Hepatocyte (in vitro differentiated cells): ENCODE measurements at regions not wholly inside any gene's neighbourhood (a gene's known extent, or its start where the extent isn't known, plus 50 kb on each side); places are given as distances from the start of the nearest gene placed in this dataset.

Experiments used
- EZH2 ChIP-seq: fragments of 200-600 bp; sonication (generic); IDR thresholded peaks from 2 replicates; pipeline ENCODE4 v1.6.1; 2016; ENCODE audit warnings: antibody characterized with exemption, mild to moderate bottlenecking, borderline replicate concordance
- EZH2phosphoT487 ChIP-seq: fragments of 200-600 bp; sonication (generic); IDR thresholded peaks from one replicate; pipeline ENCODE4 v1.6.1; 2018; ENCODE audit warnings: antibody characterized with exemption, mild to moderate bottlenecking, low read depth, moderate library complexity; ENCODE audit not compliant: unreplicated experiment, severe bottlenecking
- TF ChIP-seq, protein P1 (sequence below): fragments of 200-600 bp; sonication (generic); IDR thresholded peaks from 2 replicates; pipeline ENCODE4 v1.5.1; 2016; ENCODE audit warnings: antibody characterized with exemption, mild to moderate bottlenecking; ENCODE audit not compliant: poor library complexity

DNA sequence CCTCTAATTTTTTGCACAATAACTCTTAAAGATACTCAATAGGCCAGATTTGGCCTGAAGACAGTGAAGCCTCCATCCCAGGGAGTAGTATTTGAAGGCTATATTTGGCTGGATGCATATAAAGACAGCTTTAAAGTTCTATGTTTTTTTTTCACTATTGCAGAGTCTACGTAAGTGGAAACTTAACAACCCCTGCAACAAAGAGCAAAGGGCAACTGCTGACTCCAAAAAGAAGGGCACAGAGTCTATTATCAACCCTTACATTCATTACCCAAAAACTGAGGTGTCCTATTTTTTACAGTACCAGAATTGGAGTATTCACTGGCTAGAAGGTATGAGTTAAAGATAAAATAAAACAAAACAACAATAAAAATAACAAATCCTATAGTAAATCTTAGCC lies 329.8 kb upstream of the PKN2 start:
- TF ChIP-seq, protein P1, sequence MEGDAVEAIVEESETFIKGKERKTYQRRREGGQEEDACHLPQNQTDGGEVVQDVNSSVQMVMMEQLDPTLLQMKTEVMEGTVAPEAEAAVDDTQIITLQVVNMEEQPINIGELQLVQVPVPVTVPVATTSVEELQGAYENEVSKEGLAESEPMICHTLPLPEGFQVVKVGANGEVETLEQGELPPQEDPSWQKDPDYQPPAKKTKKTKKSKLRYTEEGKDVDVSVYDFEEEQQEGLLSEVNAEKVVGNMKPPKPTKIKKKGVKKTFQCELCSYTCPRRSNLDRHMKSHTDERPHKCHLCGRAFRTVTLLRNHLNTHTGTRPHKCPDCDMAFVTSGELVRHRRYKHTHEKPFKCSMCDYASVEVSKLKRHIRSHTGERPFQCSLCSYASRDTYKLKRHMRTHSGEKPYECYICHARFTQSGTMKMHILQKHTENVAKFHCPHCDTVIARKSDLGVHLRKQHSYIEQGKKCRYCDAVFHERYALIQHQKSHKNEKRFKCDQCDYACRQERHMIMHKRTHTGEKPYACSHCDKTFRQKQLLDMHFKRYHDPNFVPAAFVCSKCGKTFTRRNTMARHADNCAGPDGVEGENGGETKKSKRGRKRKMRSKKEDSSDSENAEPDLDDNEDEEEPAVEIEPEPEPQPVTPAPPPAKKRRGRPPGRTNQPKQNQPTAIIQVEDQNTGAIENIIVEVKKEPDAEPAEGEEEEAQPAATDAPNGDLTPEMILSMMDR: no peak
- TF ChIP-seq EZH2phosphoT487 (no peak), EZH2 (no peak)
